HEK293T (cell line): ENCODE measurements at regions not wholly inside any gene's neighbourhood (a gene's known extent, or its start where the extent isn't known, plus 50 kb on each side); places are given as distances from the start of the nearest gene placed in this dataset.

Experiments used
- BHLHE40 ChIP-seq: fragments of 450-650 bp; IDR thresholded peaks from 2 replicates; pipeline ENCODE4 v1.6.1; 2016; ENCODE audit warnings: mild to moderate bottlenecking, moderate library complexity, borderline replicate concordance
- FOXK2 ChIP-seq: fragments of 450-650 bp; IDR thresholded peaks from 2 replicates; pipeline ENCODE4 v1.6.1; 2016; ENCODE audit warnings: mild to moderate bottlenecking
- NFRKB ChIP-seq: fragments of 450-650 bp; IDR thresholded peaks from 2 replicates; pipeline ENCODE4 v1.6.1; 2016; ENCODE audit warnings: mild to moderate bottlenecking, moderate library complexity

- TF ChIP-seq BHLHE40 = no peak
- no peak for TF ChIP-seq NFRKB
- TF ChIP-seq FOXK2 = no peak
These were observed 121.7 kb upstream of the CPSF6 start for GRCh38 chr12:69117566-69118266.
